HUDEP-2 (cell line): ENCODE measurements at regions not wholly inside any gene's neighbourhood (a gene's known extent, or its start where the extent isn't known, plus 50 kb on each side); places are given as distances from the start of the nearest gene placed in this dataset.
A peak's percentile ranks its signal among the peaks of the same experiment; 100 is the strongest.
"Not testable (repeated sequence)": the region's sequence is repeated elsewhere in the genome, so short reads cannot be mapped to it uniquely, and the experiment has no call there.

ENCODE experiments used
- DNase-seq, 76 experiments: peaks; one replicate each; lab custom pipeline; 2025; ENCODE audit not compliant: unreplicated experiment in 76 of 76; lab: John Stamatoyannopoulos, UW

DNA sequence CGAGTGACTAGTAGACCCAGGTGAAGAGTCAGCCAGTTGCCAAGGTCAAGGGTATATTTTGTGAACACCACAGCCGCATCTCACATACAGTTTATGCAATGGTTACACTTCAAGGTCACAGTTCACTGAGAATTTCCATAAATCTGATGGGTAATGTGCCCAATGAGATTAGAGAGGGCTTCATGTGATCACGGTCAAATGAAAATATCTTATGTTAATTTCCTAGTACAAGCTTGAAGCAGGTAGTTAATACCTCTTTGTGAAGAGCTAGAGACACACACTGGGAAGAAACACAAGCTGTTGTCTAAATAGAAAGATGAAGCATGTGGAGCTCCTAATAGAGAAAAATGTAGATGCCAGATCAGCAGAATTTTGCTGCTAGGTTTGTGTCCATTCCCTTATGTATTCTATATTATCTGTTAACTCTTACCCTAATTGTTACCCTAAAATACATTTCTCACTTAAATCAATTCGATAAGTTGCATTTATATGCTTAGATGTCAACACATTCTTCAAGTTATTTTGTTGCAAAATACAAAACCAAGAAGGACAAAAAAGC is 136.0 kb downstream of the NR2F2 start:
- no peak for DNase-seq

DNA sequence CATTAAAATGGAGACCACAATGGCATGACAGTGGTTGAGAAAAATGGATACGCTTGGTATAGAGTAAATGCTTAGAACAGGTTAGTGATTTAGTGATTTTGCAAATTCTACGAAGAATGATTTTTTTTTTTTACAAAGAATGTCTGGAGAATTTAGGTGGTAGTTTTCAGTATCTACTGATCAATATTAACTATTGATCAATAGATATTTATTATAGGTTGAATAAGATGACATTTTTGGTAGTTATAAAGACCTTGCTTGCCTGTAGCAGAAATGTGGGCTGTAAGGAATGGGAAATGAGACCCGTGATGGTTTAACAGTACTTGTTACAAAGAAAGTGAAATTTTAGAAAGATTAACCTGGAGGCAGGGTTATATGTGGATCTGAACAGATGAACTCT is 137.5 kb downstream of the NR2F2 start:
- no peak for DNase-seq

DNA sequence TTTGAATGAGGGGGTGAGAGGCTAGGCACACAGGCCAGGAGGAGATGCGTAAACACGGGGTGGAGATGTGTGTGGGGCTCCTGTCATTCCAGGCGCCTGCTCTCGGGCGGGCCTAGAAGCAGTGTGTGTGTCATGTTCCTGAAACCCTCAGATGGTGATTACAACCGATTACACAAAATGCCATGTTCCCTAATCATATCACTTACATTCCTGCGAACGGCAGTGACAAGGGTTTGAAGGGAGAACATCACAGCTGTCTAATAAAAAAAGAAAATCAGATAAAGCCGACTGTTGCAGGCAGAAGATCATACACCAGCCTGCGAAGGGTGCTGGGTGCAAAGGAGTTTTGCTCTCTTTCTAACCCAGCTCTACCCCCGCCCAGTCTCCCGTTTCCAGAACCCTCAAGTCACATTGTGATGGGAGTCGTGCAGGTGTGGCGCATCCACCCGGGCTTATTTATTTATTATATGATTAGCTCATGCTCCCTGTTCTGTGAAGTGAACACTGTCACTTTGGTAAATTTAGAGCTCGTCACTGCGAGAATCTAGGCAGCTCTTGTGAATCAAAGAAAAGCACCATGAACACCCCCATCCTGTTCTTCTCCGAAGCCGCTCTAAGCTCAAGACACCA is 140.3 kb downstream of the NR2F2 start:
- DNase-seq = no peak

DNA sequence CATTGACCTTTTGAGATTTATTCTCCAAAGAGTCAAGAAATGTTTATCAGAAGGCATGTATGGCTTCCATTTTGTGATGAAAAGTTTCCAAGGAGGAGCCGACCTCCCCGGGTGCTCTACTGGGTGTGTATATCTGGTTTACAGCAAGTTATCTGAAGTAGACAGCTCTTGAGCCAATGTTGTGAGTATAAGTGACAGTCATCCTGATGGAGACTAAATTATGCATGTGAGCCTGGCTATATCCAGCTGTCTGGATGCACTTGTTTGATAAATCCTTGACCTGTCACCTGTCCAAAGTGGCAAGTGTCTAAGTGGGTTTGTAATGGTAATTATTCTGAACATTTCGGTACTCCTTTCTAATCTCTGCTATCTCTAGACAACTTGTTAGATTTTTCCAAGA is 142.2 kb downstream of the NR2F2 start:
- no peak for DNase-seq

DNA sequence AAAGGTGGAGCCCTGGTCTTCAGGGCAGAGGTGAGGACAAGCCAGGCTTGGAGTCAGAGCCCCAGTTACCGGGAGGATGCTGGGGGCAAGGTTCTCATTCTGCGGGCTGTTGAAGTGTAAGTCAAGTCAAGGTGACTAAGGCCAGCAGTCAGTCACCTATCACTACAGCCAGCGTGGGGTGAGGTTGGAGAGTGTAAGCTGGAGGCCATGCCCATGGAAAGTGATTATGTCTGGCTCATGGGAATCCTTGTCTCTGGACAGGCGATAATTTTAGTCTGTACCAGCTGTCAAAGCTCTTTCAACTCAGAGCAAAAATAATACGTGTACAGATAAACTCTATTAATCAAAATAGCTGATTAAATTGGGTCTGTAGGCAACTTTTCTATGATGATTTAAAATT is 143.1 kb downstream of the NR2F2 start:
- no peak for DNase-seq

DNA sequence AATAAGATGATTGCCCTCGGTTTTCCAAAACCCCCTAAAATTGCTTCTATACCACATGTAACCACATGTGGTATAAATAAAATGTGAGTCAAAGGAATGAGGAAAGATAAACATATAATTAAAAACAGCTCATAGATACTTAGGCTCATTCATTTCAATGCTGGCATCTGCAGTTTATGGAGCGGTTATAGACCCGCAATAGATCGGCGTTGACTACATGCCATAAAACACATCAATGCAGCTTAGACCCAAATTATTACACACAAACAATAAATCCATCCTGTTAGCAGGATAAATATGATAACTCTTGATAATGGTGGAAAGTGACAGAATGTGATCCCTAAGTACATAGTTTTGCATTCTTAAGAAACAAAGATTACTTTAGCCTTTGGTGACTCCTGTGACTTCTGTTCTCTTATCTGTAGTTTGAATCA is 143.7 kb downstream of the NR2F2 start:
- DNase-seq = no peak

DNA sequence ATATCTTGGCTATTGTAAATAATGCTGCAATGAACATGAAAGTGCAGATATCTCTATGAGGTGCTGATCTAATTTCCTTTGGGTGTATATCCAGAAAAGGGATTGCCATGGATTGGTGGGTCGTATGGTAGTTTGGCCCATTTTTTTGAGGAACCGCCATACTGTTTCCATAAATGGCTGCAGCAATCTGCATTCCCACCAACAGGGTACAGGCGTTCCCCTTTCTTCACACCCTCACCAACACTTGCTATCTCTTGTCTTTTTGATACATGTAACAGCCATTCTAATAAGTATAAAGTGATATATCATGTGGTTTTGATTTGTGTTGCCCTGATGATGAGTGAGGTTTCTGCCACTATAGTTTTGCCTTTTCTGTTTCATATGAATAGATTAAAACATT is 146.7 kb downstream of the NR2F2 start:
- no peak for DNase-seq

DNA sequence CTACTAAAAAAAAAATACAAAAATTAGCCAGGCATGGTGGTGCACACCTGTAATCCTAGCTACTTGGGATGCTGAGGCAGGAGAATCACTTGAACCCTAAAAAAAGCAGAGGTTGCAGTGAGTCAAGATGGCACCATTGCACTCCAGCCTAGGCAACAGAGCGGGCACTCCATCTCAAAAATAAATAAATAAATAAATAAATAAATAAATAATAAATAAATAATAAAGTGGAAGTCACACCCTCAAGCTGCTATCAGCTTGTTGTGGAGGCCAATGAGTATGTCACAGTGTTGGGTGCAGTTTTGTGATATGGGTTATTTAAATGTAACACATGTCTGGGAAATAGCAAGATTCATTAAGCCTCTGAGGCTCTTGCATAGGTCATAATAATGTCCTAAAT is 153.9 kb downstream of the NR2F2 start:
- not testable (repeated sequence) for DNase-seq

DNA sequence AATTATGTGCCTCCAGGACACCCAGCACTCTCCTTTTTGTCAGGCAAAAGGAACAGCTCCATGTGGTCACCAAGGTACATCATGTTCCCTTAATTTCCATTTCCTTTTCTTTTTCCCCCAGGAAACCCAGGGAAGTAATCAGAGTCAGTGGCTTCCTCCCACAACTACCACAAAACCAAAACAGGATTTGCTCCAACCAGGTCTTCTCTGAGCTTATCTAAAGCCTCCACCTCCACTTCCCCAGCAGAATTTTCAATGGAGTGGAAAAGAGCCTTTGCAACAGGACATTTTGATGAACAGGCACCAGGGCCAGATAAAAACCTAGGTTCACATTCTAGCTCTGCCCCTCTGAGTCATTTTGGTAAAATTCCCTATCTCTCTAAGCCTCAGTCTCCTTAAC is 154.3 kb downstream of the NR2F2 start:
- no peak for DNase-seq

DNA sequence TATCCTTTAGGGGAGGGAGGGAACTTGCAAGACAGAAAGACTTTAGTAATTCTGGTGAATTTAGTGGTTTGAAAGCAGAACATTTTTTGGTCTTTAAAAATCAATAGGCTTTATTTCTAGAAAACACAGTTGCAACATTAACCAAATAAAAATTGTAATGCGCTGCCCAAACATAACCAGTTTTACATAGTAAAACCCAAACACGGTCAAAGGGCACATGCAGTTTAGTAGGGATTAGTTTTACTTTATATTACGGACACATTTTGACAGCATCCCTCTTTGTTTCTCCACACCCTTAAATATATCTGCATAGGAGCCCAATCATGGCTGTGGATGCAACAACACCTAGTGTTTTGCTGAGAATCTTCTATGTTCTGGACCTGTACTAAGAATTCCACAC is 156.7 kb downstream of the NR2F2 start:
- no peak for DNase-seq

DNA sequence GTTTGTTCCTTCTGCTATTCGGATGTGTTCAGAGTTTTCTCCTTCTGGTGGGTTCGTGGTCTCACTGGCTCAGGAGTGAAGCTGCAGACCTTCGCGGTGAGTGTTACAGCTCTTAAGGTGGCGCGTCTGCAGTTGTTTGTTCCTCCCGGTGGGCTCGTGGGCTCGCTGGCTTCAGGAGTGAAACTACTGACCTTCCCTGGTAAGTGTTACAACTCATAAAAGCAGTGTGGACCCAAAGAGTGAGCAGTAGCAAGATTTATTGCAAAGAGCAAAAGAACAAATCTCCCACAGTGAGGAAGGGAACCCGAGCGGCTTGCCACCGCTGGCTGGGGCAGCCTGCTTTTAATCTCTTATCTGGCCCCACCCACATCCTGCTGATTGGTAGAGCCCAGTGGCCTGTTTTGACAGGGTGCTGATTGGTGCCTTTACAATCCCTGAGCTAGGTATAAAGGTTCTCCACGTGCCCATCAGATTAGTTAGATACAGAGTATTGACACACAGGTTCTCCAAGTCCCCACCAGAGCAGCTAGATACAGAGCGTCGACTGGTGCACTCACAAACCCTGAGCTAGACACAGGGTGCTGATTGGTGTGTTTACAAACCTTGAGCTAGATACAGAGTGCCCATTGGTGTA is 160.7 kb downstream of the NR2F2 start:
- DNase-seq = not testable (repeated sequence)

DNA sequence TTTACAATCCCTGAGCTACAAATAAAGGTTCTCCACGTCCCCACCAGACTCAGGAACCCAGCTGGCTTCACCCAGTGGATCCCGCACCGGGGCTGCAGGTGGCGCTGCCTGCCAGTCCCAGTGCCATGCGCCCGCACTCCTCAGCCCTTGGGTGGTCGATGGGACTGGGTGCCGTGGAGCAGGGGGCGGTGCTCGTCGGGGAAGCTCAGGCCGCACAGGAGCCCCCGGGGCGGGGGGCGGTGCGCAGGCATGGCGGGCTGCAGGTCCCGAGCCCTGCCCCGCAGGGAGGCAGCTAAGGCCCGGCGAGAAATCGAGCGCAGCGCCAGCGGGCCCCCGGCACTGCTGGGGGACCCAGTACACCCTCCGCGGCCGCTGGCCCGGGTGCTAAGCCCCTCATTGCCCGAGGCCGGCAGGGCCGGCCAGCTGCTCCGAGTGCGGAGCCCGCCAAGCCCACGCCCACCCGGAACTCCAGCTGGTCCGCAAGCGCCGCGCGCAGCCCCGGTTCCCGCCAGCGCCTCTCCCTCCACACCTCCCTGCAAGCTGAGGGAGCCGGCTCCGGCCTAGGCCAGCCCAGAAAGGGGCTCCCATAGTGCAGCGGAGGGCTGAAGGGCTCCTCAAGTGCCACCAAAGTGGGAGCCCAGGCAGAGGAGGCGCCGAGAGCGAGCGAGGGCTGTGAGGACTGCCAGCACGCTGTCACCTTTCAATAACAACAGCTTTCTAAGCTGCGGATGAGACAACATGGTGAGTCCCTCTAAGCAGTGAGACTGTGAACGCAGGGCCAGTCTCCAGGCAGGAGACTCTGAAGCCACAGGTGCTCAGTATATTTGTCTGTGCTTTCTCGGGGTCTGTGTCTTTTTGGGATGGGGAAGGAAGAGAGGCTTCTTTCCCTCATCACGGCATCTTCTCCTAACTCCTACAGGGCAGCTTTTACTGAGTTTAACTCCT is 161.5 kb downstream of the NR2F2 start:
- not testable (repeated sequence) for DNase-seq

DNA sequence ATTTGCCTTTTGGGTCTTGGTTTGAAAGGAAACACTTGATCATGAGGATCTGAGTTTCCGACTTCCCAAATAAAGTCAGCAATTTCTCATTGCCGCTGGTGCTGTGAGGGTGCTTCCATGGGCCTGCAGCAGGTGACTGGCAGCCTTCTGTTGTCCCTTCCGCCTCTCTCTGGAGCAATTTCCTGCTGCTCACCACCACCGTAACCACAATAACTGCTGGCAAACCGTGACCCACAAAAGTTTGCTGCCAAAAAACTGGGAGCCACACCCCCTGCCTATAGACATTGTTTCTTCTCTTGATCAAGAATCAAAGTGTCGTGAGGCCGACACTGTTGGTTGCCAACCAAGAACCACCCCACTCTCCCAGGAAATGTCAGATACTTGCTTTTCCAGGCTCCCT is 164.0 kb downstream of the NR2F2 start:
- DNase-seq = no peak

DNA sequence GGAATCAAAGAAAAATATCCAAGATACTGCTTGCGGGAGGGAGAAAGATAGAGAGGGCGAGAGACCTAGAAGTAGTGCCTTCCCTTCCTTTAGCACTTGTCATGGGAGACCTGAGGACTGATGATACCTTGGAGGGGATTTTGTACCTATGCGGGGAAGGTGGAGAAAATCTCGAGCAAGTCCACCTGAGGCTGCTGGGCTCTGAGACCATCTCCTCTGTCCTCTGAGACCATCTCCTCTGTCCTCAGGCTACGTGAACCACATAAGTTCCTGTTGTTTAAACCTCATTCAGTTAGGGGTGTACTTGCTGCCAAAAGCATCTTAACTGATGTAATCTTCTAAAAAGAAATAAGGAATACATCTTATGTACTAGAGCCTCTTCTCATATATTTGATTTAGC is 164.9 kb downstream of the NR2F2 start:
- DNase-seq = no peak

DNA sequence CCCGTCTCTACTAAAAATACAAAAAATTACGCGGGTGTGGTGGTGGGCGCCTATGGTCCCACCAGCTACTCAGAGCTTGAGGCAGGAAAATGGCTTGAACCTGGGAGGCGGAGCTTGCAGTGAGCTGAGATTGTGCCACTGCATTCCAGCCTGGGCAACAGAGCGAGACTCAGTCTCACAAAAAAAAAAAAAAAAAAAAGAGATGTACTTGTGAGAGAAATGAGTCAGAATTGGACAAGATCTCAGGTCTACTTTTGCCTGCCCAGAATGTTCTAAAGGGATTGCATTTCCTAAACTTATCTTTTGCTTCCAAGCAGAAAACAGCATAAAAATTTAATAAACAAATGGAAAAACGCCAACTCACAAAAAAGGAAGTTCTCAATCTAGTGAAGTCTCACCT is 167.5 kb downstream of the NR2F2 start:
- no peak for DNase-seq

DNA sequence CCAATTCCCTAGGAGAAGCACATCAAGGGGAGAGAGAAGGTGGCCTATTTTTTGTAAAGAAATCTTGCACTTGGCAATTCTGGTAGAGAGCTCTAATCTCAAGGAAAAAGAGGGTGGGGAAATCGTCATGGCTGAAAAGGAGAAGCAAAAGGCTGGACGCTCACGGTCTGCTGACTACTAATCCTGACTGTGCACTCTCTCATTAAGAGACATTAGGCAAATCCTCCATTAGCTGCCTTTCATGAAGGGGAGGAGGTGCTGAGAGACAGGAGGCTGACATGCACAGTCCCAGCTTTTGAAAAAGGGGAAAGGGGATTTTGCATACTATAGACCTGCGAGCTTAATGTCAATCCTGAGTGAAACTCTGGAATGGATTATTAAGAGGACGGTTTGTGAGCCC is 170.0 kb downstream of the NR2F2 start:
- DNase-seq = no peak

DNA sequence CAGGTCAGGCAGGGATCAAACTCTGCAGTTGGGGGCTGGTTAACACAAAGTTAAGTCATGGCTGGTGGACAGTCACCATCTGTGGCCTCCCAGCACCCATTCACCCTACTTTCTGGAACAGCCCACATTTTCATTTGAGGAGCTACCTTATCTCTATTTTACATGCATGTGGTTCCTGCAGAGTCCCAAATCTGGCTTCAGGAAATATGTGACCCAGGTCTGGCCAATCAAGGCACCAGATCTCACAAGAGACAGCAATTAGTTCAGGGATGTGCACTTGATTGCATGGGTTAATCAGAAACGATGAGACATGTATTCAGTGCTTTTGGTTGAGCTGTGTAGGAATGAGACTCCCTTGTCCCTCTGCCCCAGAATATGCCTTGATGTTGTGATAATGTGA is 170.9 kb downstream of the NR2F2 start:
- DNase-seq = no peak

DNA sequence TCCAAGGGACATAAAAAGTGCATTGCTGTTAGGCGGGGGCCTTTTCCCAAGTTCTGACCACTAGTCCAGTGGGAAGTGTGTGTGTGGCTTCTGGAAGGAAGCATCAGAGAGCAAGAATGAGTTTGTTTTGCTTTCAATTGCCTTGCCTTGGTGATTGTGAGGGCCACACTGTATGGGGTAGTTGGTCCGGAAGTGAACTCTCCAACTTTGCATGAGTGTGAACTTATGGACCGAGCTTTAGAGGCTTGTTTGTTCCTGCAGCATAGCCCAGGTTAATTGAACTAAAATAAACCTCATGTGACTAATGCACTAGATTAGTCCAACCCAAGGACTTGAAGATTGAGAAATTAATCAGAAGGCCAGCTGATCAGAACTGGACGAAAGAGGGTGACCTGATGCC is 171.7 kb downstream of the NR2F2 start:
- no peak for DNase-seq

DNA sequence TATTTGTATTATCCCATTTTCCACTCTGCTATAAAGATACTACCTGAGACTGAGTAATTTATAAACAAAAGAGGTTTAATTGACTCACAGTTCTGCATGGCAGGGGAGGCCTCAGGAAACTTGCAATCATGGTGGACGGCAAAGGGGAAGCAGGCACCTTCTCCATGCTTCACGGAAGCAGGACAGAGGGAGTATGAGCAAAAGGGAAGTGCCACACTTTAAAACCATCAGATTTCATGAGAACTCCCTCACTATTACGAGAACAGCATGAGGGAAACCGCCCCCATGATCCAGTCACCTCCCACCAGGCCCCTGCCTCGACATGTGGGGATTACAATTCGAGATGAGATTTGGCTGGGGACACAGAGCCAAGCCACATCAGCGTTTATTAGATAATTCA is 172.8 kb downstream of the NR2F2 start:
- DNase-seq = peak in 1 of 76 experiments; percentile 0

DNA sequence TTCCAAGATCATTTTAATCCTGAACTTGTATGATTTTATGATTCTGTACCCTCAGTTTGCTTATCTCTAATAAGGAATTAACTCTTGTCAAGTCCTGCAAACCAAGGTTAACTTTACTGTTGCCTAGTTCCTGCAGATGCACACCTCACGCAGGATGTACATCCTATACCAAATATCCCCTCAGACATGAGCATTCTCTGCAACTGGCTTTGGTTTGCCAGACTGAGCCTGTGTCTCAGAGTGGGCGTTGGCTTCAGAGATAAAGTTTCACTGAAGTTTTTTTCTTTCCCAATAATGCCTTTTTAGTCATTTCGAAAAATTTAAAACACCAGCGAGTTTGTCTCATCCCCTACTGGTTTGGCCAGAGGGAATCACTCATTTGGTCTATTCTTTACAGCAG is 173.9 kb downstream of the NR2F2 start:
- DNase-seq = no peak

DNA sequence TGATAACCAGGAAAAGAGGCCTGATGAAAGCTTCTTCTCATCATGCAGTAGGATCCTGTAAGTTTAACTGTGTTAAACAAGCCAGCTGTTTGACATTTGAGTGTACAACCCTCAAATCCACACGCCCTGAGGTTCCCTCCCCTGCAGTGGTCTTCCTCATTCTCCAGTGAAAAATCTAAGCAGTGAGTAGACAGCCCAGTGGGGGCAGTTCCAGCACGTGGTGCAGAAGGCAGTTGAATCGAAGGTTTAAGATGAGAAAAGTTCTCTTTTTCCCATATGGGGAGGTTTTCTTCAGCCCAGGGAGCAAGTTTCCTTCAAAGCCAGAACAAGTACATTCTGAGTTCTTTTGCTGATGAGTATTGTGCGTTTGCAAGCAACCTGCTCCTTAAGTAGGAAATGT is 174.5 kb downstream of the NR2F2 start:
- no peak for DNase-seq
